NB4 (cell line): ENCODE measurements at regions not wholly inside any gene's neighbourhood (a gene's known extent, or its start where the extent isn't known, plus 50 kb on each side); places are given as distances from the start of the nearest gene placed in this dataset.

Experiments
- DNase-seq: peaks from one replicate; pipeline ENCODE4 v3.0.0; 2010; ENCODE audit warnings: low read depth
- H3K4me3 ChIP-seq: one replicate; pipeline ENCODE4 v1.5.1; 2011; ENCODE audit warnings: mild to moderate bottlenecking, low read depth, low read length, moderate library complexity
- CTCF ChIP-seq: IDR thresholded peaks from one replicate; pipeline ENCODE4 v1.5.1; 2012; ENCODE audit warnings: low read depth, low read length
- MAX ChIP-seq: IDR thresholded peaks from 2 replicates; pipeline ENCODE4 v1.6.1; 2011; ENCODE audit warnings: low read depth, low read length
- MYC ChIP-seq: IDR thresholded peaks from 2 replicates; pipeline ENCODE4 v1.6.1; 2011; ENCODE audit warnings: low read depth, low read length
- POLR2A ChIP-seq: IDR thresholded peaks from 2 replicates; pipeline ENCODE4 v1.6.1; 2011; ENCODE audit warnings: mild to moderate bottlenecking; ENCODE audit not compliant: insufficient read length; ENCODE audit errors: extremely low read depth

DNA sequence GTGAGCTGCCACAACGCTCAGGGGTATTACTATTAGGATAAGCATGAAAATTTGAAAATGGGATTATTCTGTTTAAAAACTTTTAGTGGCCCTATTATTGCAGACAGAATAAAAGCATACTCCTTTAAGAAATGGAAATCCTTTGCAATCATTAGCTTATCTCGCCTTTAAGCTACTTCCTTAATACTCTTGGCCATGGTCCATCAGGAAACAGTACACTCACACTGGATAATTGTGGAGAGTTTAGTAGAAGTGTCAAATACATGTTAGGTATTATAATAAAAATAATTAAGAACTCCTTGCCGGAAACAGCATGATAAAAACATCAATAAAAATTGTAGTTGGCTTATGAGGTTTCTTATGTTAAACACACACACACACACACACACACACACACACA lies 100.4 kb upstream of the PPFIA2 start:
- H3K4me3 ChIP-seq, result no peak overlapping the region
- DNase-seq, result no peak
- no peak for TF ChIP-seq MYC
- no peak for TF ChIP-seq POLR2A
- no peak for TF ChIP-seq MAX
- no peak for TF ChIP-seq CTCF

- no peak for TF ChIP-seq MAX
- TF ChIP-seq POLR2A, result no peak
- H3K4me3 ChIP-seq, result no peak overlapping the region
- DNase-seq, result no peak
Measured at GRCh38 chr12:81843599-81843998, 84.4 kb upstream of the PPFIA2 start.

GRCh38 chr12:81835783-81836182 lies 76.6 kb upstream of the PPFIA2 start:
- H3K4me3 ChIP-seq, result no peak overlapping the region
- TF ChIP-seq POLR2A, result no peak
- no peak for TF ChIP-seq MAX
- no peak for TF ChIP-seq MYC
- TF ChIP-seq CTCF, result no peak
- no peak for DNase-seq

- H3K4me3 ChIP-seq, result no peak overlapping the region
- TF ChIP-seq CTCF (no peak), MYC (no peak), POLR2A (no peak), MAX (no peak)
- no peak for DNase-seq
Measured at GRCh38 chr12:81819991-81820633, 61.0 kb upstream of the PPFIA2 start.

GRCh38 chr12:81815611-81816010 lies 56.5 kb upstream of the PPFIA2 start:
- TF ChIP-seq CTCF (no peak), MAX (no peak), MYC (no peak), POLR2A (no peak)
- no peak overlapping the region for H3K4me3 ChIP-seq
- DNase-seq, result no peak

GRCh38 chr12:81811778-81812125 lies 52.6 kb upstream of the PPFIA2 start:
- no peak for DNase-seq
- no peak overlapping the region for H3K4me3 ChIP-seq
- TF ChIP-seq CTCF (no peak), MAX (no peak), POLR2A (no peak), MYC (no peak)
